ENCODE measurements at regions not wholly inside any gene's neighbourhood (a gene's known extent, or its start where the extent isn't known, plus 50 kb on each side); places are given as distances from the start of the nearest gene placed in this dataset.

DNA sequence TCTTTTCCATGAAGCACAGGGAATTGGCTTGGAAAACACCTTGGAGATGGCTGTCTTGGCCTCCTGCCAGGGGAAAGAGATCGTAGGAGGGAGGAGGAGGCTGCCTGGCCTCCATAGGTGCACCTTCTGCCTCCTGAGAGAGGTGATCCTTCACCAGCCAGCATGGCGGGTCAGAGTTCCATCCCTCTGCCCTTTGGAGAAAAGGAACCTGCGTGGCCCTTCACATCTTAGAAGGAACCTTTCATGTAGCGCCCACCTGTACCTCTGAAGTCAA lies 58.2 kb upstream of the DRD2 start:
- no peak overlapping the region for H3K4me3 Mint-ChIP-seq
- peaks cover 30% of the 10 kb centered on the region for H3K27me3 Mint-ChIP-seq (ENCODE audit: low read depth)
- H3K9me3 Mint-ChIP-seq, result no peaks in the 10 kb centered on the region
- H3K4me1 Mint-ChIP-seq (ENCODE audit: low read depth), result no peaks in the 10 kb centered on the region
- no peak overlapping the region for H3K27ac Mint-ChIP-seq
- H3K36me3 Mint-ChIP-seq (ENCODE audit: low read depth), result no peaks in the 10 kb centered on the region

DNA sequence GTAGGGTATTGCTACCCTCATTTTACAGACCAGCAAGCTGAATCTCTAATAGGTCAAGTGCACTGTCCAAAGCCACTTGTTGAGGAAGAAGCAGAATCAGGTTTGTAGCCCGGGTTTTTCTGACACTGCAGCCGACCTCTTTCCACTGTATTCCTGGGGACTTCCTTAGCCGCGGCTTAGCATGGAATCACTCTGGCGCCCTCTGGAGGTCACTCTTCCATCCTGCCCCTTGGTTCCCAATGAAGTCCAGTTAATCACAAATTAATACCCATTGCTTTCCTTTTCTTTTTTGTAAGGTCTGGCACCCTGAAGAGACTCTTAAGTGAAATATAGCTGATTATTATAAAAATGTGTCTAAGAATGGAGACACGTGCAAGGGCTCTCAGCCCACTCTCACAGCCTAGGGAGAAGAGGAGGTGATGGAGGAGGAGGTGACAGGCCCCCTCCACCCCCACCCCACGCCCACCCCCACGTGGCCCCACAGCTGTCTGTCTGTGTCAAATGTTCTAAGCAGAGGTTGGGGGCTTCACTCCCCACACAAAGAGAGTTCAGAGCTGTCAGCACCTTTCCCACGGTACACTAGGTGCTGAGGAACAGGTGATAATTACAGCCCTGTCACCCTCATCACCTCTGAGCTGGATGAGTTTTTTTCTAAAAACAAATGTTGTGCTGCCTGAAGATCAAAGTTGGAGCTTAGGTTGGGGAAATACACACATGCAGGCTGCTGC lies 57.7 kb upstream of the DRD2 start:
- H3K27me3 Mint-ChIP-seq (ENCODE audit: low read depth), result peaks cover 27% of the 10 kb centered on the region

DNA sequence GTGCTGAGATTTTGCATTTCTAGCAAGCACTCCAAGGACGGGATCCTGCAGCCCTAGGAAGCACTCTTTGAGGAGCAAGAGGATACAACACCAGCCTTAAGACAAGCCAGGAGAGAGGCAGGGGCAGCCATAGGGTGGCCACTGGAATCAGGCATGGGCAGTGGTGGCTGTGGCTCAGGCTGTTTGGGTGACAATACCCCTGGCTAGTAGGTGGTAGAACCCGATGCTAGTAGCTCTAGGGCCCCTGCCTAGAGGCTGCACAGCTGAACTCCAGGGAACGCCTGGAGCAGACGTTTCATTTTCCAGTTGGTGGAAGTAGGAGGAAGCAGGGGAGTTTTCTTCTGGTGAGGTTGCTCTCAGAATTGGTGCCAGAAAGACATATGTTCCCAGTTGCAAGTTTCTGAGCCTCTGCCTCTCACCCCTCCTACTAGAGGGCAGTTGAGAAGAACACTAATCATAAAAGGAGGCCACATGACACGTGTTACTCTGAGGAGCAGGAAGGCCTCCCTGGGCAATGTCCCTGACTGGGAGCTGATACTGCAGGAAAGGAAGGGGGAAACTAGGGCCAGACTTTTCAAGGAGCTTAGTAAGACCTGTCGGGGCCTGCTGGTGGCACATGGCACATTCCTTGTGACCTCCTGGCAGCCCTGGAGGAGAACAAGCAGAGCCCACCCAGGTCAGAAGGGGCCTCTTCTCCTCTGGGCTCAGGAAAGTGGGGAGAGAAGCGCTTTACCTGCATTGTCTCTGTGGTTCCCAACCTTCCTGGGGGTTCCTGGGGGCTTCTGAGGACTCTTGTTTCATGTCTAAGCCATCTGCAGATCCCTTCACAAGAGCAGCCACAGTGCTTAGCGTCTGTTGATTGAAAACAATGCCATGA lies 56.6 kb upstream of the DRD2 start:
- Mint-ChIP-seq H3K27ac (no peak overlapping the region), H3K27me3 (ENCODE audit: low read depth) (peaks cover 27% of the 10 kb centered on the region), H3K9me3 (no peaks in the 10 kb centered on the region), H3K4me3 (no peak overlapping the region), H3K4me1 (ENCODE audit: low read depth) (no peaks in the 10 kb centered on the region), H3K36me3 (ENCODE audit: low read depth) (no peaks in the 10 kb centered on the region)

More for the DNA sequence above, 57.7 kb upstream of the DRD2 start:
- no peaks in the 10 kb centered on the region for H3K4me1 Mint-ChIP-seq (ENCODE audit: low read depth)
- no peaks in the 10 kb centered on the region for H3K36me3 Mint-ChIP-seq (ENCODE audit: low read depth)
- H3K9me3 Mint-ChIP-seq, result no peaks in the 10 kb centered on the region
- H3K4me3 Mint-ChIP-seq, result no peak overlapping the region
- H3K27ac Mint-ChIP-seq, result no peak overlapping the region

DNA sequence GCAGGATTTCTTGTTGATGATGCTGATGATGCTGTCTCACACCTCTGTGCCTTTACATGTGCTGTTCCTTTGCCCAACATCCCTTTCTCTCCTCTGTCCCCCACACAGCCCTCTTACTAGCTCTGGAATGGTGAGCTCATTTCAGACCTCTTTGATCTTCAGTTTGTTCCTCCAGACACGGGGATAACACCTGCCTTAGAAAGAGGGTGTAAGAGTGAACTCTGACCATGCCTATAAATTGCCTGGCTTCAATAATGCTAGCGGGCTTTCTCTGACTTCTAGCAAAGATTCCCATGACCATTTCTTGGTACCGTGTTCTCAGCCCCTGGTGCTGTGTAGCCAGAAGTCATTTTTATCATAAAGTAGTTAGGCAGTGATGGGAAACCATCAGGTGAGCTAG lies 55.9 kb upstream of the DRD2 start:
- Mint-ChIP-seq H3K4me3 (no peak overlapping the region), H3K27me3 (ENCODE audit: low read depth) (peaks cover 27% of the 10 kb centered on the region)

DNA sequence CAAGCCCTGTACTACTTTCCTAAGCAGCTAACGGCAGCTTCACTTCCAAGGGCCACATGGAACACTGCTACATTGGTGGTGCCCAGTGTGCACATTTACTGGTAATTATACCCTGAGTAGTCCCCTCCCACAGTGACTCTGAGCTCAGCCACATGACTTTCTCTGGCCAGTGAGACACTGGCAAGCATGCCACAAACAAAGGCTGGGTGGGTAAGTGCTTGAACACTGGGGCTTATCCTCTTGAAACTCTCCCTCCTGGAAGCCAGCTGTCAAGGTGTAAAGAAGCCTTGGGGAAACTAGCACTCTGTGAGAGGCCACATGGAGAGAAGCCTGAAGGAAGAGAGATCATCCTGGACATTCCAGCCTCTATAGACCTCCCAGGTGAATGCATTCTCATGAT lies 54.4 kb upstream of the DRD2 start:
- Mint-ChIP-seq H3K27me3 (ENCODE audit: low read depth) (peaks cover 17% of the 10 kb centered on the region), H3K27ac (no peak overlapping the region)

More for the DNA sequence above, 55.9 kb upstream of the DRD2 start:
- Mint-ChIP-seq H3K27ac (no peak overlapping the region), H3K9me3 (no peaks in the 10 kb centered on the region), H3K4me1 (ENCODE audit: low read depth) (no peaks in the 10 kb centered on the region), H3K36me3 (ENCODE audit: low read depth) (no peaks in the 10 kb centered on the region)

DNA sequence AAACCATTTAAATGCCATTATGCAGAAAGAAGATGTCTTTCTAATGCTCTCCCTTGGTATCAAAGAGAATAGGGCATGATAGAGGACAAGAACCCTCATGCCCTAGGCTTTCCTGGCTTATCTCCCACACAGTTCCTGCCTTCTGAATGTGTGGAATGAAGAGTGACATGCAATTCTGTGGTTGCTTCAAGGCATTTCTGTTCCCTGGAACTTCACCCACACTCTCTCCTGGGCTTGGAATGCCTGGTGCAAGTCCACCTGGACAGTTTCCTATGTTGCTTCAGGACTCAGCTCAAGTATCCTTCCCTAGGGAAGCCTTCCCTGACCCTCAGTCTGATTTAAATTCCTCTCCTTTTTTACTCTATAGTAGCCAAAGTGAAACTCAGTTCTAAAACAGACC lies 53.8 kb upstream of the DRD2 start:
- Mint-ChIP-seq H3K27me3 (ENCODE audit: low read depth) (peaks cover 17% of the 10 kb centered on the region), H3K36me3 (ENCODE audit: low read depth) (no peaks in the 10 kb centered on the region), H3K9me3 (no peaks in the 10 kb centered on the region), H3K27ac (no peak overlapping the region), H3K4me3 (no peak overlapping the region), H3K4me1 (ENCODE audit: low read depth) (no peaks in the 10 kb centered on the region)

More for the DNA sequence above, 54.4 kb upstream of the DRD2 start:
- Mint-ChIP-seq H3K4me1 (ENCODE audit: low read depth) (no peaks in the 10 kb centered on the region), H3K36me3 (ENCODE audit: low read depth) (no peaks in the 10 kb centered on the region), H3K9me3 (no peaks in the 10 kb centered on the region), H3K4me3 (no peak overlapping the region)

DNA sequence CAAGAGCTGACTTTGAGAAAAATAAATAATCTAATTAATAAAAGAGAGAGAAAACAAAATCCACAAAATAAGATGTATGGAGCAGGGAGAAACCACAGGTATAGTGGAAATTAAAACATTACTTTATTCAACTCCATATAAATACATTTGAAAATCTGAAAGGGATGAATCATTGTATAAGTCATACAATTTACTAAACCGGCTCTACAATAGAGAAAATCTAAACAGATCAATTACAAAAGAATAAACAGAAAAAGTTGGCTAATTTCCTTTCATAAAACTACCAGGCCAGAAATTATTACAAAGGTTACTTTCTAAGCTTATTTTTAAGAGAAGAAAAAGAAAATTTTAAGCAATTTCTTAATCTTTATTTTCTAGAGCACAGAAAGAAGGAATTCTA lies 51.3 kb upstream of the DRD2 start:
- no peaks in the 10 kb centered on the region for H3K4me1 Mint-ChIP-seq (ENCODE audit: low read depth)
- H3K9me3 Mint-ChIP-seq, result no peaks in the 10 kb centered on the region

More for the DNA sequence above, 51.3 kb upstream of the DRD2 start:
- peaks cover 13% of the 10 kb centered on the region for H3K27me3 Mint-ChIP-seq (ENCODE audit: low read depth)
- H3K27ac Mint-ChIP-seq, result no peak overlapping the region
- H3K4me3 Mint-ChIP-seq, result no peak overlapping the region
- no peaks in the 10 kb centered on the region for H3K36me3 Mint-ChIP-seq (ENCODE audit: low read depth)
